ENCODE measurements at regions not wholly inside any gene's neighbourhood (a gene's known extent, or its start where the extent isn't known, plus 50 kb on each side); places are given as distances from the start of the nearest gene placed in this dataset.
"Not testable (repeated sequence)": the region's sequence is repeated elsewhere in the genome, so short reads cannot be mapped to it uniquely, and the experiment has no call there.

DNA sequence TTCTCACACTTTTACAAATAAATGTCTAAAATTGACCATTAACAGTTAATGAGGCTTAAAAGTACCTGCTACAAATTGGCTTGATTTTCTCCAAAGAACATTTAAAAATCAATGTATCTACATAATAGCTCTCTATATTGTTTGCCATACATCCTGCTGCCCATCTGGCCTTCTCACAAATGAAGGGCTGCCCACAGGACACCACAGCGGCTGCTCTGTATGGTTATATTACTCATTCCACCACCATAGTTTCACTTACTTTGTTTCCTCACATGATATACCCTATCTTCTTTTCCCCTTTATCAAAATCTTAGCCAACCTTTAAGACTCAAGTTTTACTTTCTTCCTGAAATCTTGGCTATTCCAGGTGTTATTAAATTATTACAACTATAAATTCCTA is 407.7 kb upstream of the HTR1E start:
- no peaks in the 10 kb centered on the region for H3K36me3 Mint-ChIP-seq

DNA sequence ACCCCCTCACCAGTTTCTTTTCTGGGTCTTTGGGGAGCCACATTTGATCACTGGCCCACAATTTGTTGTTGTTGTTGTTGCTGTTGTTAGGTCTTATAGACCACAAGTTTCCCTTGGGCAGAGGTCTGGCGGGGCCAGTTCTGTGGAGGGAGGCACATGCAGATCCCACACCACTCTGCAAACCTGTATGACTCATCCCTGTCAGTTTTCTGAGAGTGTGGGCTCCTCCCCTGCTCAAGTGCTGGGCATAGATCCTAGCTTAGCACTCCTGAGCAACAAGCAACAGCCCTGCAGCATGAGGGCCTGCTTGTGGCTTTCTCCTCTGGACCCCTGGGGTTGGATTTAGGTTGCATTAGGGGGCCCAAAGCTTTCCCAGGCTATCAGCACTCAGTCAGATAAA is 411.1 kb upstream of the HTR1E start:
- DNase-seq (ENCODE audit: low spot score) (no peak), ATAC-seq (no peak)
- no peak overlapping the region for H3K27ac Mint-ChIP-seq
- no peaks in the 10 kb centered on the region for H3K27me3 Mint-ChIP-seq
- H3K4me3 Mint-ChIP-seq, result no peak overlapping the region
- no peaks in the 10 kb centered on the region for H3K4me1 Mint-ChIP-seq (ENCODE audit: low read depth in 2 of 2)
- peaks cover 18% of the 10 kb centered on the region for H3K9me3 Mint-ChIP-seq
- H3K36me3 Mint-ChIP-seq, result no peaks in the 10 kb centered on the region

More for the DNA sequence above, 407.7 kb upstream of the HTR1E start:
- Mint-ChIP-seq H3K27ac (no peak overlapping the region), H3K27me3 (no peaks in the 10 kb centered on the region), H3K4me1 (ENCODE audit: low read depth in 2 of 2) (no peaks in the 10 kb centered on the region), H3K4me3 (no peak overlapping the region), H3K9me3 (peaks cover 15% of the 10 kb centered on the region)
- ATAC-seq, result no peak
- DNase-seq (ENCODE audit: low spot score), result no peak

DNA sequence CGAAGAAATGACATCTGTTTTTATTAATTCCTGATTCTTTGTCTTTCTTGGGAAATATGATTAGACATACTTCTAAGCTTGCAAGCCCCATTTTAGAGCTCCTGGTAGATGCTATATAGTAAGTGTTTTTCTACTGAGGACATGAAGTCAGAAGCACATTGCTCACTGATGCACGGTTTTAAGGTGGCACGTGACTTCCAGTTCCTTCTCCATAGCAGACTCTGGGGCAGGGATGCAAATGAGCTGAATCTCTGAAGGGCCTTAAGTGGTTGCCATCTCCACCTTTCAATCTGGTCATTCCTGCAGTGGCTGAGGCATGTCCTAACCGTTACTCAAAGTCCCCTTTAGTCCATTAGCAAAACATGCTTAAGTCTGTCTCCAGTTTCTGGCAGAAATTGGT is 421.2 kb upstream of the HTR1E start:
- DNase-seq (ENCODE audit: low spot score), result no peak
- no peaks in the 10 kb centered on the region for H3K36me3 Mint-ChIP-seq
- ATAC-seq, result no peak
- H3K9me3 Mint-ChIP-seq, result peaks cover 19% of the 10 kb centered on the region
- no peak overlapping the region for H3K4me3 Mint-ChIP-seq
- no peaks in the 10 kb centered on the region for H3K4me1 Mint-ChIP-seq (ENCODE audit: low read depth in 2 of 2)
- H3K27ac Mint-ChIP-seq, result no peak overlapping the region
- H3K27me3 Mint-ChIP-seq, result no peaks in the 10 kb centered on the region

DNA sequence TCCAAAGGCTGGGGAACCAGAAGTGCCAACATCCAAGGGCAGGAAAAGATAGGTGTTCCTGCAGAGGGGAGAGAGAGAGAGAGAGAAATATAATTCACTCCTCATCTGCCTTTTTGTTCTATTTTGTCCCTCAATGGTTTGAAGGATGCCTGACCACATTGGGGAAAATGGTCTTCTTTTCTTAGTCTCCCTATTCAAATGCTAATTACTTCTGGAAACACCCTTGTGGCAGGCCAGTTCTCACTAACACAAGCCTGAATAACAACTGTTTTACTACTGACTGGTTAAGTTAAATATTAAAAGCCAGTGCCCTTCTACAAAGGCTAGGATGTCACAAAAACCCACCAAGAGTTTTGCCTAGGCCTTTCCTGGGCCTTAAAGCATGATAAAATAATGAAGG is 425.4 kb upstream of the HTR1E start:
- Mint-ChIP-seq H3K4me1 (ENCODE audit: low read depth in 2 of 2) (no peaks in the 10 kb centered on the region), H3K36me3 (no peaks in the 10 kb centered on the region), H3K9me3 (peaks cover 19% of the 10 kb centered on the region), H3K27me3 (no peaks in the 10 kb centered on the region), H3K4me3 (no peak overlapping the region), H3K27ac (no peak overlapping the region)
- DNase-seq (ENCODE audit: low spot score), result no peak
- ATAC-seq, result no peak

DNA sequence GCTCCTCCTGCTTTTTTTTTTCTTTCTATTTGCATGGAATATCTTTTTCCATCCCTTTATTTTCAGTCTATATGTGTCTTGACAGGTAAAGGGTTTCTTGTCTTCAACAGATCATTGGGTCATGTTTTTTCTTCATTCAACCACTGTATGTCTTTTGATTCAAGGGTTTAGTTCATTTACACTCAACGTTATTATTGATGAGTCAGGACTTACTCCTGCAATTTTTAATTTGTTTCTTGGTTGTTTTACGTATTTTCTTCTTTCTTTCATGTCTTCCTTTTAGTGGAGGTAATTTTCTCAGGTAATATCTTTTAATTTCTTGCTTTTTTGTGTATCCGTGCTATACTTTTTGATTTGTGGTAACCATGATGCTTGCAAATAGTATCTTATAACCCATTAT is 429.1 kb upstream of the HTR1E start:
- no peak for ATAC-seq
- H3K27ac Mint-ChIP-seq, result no peak overlapping the region
- DNase-seq (ENCODE audit: low spot score), result no peak
- no peaks in the 10 kb centered on the region for H3K36me3 Mint-ChIP-seq
- no peaks in the 10 kb centered on the region for H3K4me1 Mint-ChIP-seq (ENCODE audit: low read depth in 2 of 2)
- H3K9me3 Mint-ChIP-seq, result peaks cover 19% of the 10 kb centered on the region
- H3K27me3 Mint-ChIP-seq, result no peaks in the 10 kb centered on the region
- H3K4me3 Mint-ChIP-seq, result no peak overlapping the region

DNA sequence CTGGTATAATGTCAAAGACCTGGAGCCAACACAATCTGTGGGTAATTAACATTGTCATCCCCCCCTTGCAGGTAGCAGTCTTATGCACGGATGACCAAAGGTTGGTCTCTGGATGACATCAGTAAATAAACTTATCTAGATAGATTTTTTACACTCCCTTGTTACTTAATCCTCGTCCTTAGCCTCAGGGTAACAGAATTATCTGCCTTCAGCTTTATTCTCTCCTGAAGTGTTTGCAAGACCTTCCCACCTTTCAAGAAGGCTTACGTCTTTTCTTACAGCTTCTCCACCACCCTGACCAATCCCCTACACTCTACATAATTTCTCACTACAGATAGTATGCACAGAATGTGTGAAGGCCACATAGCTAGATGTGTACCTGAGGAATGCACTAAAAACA is 434.8 kb upstream of the HTR1E start:
- Mint-ChIP-seq H3K4me3 (no peak overlapping the region), H3K9me3 (peaks cover 16% of the 10 kb centered on the region), H3K4me1 (ENCODE audit: low read depth in 2 of 2) (no peaks in the 10 kb centered on the region), H3K27me3 (no peaks in the 10 kb centered on the region), H3K36me3 (no peaks in the 10 kb centered on the region), H3K27ac (no peak overlapping the region)
- DNase-seq (ENCODE audit: low spot score) (no peak), ATAC-seq (no peak)

DNA sequence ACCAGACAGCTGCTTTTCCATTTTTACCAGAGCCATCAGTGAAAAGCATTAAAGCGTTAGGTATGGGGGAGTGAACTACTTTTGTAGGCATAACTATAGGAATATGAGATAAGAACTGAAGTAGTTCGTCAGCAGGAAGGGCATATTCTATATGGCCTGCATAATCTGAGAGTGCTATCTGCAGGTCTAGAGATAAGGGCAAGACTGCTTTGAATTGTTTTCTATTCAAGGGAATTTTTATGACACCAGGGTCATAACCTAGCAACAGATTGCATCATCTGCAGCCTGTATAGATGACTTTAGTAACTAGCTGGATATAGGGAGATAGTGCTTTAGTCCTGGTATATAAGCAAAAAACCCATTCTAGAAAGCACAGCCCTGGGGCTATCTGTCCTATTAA is 437.3 kb upstream of the HTR1E start:
- H3K9me3 Mint-ChIP-seq, result peaks cover 28% of the 10 kb centered on the region
- peaks cover 5% of the 10 kb centered on the region for H3K36me3 Mint-ChIP-seq
- no peak overlapping the region for H3K27ac Mint-ChIP-seq
- no peak for ATAC-seq
- H3K27me3 Mint-ChIP-seq, result no peaks in the 10 kb centered on the region
- no peak overlapping the region for H3K4me3 Mint-ChIP-seq
- no peaks in the 10 kb centered on the region for H3K4me1 Mint-ChIP-seq (ENCODE audit: low read depth in 2 of 2)
- DNase-seq (ENCODE audit: low spot score), result no peak

DNA sequence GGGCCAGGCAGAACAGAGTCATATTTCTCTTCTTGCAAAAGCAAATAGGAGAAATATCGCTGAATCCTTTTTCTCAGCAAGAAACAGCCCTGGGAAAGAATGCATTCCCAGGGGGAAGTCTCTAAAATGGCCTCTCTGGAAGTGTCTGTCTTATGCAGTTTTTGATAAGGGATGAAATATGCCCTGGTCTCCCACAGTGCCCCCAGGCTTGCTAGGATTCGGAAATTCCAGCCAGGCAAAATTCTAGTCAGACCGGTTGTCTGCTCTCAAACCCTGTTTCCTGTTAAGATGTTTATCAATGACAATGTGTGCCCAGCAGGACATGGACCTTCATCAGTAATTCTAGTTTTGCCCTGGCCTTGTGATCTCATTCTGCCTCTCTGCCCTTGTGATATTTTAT is 448.3 kb upstream of the HTR1E start:
- DNase-seq (ENCODE audit: low spot score); H3K27ac Mint-ChIP-seq; ATAC-seq; H3K36me3 Mint-ChIP-seq; H3K27me3 Mint-ChIP-seq; H3K4me1 Mint-ChIP-seq (ENCODE audit: low read depth in 2 of 2); H3K4me3 Mint-ChIP-seq: not testable (repeated sequence)
- H3K9me3 Mint-ChIP-seq, result peaks cover 17% of the 10 kb centered on the region

DNA sequence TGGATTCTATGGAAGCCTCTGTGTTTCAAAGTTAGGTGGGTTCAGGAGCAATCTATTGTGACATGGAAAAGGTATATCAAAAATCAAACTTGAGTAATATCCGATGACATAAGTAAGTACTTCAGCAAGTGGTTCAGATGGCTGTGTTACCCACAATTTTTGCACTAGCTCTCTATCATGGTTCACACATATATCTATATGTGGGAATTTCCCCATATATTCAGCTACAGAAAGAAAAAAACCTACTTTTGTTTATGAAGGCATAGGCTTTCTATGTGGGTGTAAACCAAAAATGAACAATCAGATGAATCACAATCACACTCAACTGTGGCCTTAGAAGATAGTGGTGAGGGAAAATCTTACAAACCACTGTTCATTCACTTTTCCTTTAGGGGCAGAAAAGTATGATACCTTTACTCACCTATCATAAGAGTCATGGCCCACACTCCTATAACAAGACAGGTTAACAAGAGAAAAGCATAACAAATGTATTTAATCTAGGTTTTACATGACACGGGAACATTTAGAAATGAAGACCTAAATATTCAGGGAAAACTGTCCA is 449.6 kb upstream of the HTR1E start:
- no peak for ATAC-seq
- no peak overlapping the region for H3K27ac Mint-ChIP-seq
- no peak overlapping the region for H3K4me3 Mint-ChIP-seq
- H3K36me3 Mint-ChIP-seq, result peaks cover 4% of the 10 kb centered on the region
- H3K9me3 Mint-ChIP-seq, result peaks cover 17% of the 10 kb centered on the region
- H3K27me3 Mint-ChIP-seq, result no peaks in the 10 kb centered on the region
- DNase-seq (ENCODE audit: low spot score), result no peak
- no peaks in the 10 kb centered on the region for H3K4me1 Mint-ChIP-seq (ENCODE audit: low read depth in 2 of 2)

DNA sequence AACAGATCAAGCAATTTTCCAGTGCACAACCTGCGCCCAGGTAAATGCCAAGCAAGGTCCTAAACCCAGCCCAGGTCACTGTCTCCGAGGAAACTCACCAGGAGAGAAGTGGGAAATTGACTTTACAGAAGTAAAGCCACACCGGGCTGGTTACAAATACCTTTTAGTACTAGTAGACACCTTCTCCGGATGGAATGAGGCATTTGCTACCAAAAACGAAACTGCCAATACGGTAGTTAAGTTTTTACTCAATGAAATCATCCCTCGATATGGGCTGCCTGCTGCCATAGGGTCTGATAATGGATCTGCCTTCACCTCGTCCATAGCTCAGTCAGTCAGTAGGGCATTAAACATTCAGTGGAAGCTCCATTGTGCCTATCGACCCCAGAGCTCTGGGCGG is 459.0 kb upstream of the HTR1E start:
- H3K27ac Mint-ChIP-seq; H3K4me1 Mint-ChIP-seq (ENCODE audit: low read depth in 2 of 2); ATAC-seq; H3K4me3 Mint-ChIP-seq; H3K27me3 Mint-ChIP-seq; DNase-seq (ENCODE audit: low spot score); H3K36me3 Mint-ChIP-seq: not testable (repeated sequence)
- H3K9me3 Mint-ChIP-seq, result peaks cover 13% of the 10 kb centered on the region

DNA sequence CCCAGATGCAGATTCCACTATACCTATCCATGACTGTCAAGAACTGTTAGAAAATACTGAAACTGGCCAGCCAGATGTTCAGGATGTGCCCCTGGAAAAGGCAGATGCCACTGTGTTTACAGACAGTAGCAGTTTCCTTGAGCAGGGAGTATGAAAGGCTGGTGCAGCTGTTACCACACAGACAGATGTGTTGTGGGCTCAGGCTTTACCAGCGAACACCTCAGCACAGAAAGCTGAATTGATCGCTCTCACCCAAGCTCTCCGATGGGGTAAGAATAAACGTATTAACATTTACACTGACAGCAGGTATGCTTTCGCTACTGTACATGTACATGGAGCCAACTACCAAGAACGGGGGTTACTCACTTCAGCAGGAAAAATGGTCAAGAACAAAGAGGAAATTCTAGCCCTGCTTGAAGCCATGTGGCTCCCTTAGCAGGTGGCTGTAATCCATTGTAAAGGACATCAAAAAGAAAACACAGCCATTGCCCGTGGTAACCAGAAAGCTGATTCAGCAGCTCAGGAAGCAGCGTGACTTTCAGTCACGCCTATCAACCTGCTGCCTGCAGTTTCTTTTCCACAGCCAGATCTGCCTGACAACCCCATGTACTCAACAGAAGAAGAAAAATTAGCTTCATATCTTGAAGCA is 459.7 kb upstream of the HTR1E start:
- H3K9me3 Mint-ChIP-seq, result peaks cover 13% of the 10 kb centered on the region
- H3K36me3 Mint-ChIP-seq, result no peaks in the 10 kb centered on the region
- H3K27ac Mint-ChIP-seq, result no peak overlapping the region
- no peak for DNase-seq (ENCODE audit: low spot score)
- no peaks in the 10 kb centered on the region for H3K27me3 Mint-ChIP-seq
- no peak overlapping the region for H3K4me3 Mint-ChIP-seq
- no peaks in the 10 kb centered on the region for H3K4me1 Mint-ChIP-seq (ENCODE audit: low read depth in 2 of 2)
- no peak for ATAC-seq

DNA sequence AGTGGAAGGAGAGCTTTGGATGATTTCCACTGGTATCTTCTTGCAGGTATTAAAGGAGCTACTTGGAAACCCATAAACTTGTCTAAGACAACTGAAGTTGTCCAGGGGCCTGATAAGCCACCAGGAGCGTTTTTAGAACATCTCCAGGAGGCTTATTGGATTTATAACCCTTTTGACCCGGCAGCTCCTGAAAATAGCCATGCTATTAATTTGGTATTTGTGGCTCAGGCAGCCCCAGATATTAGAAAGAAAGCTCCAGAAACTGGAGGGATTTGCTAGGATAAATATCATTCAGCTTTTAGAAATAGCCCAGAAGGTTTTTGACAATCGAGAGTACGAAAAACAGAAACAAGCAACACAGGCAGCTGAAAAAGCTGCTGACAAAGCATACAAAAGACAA is 461.0 kb upstream of the HTR1E start:
- Mint-ChIP-seq H3K9me3 (peaks cover 13% of the 10 kb centered on the region), H3K4me1 (ENCODE audit: low read depth in 2 of 2) (no peaks in the 10 kb centered on the region), H3K36me3 (no peaks in the 10 kb centered on the region), H3K27ac (no peak overlapping the region), H3K4me3 (no peak overlapping the region), H3K27me3 (no peaks in the 10 kb centered on the region)
- ATAC-seq (no peak), DNase-seq (ENCODE audit: low spot score) (no peak)

DNA sequence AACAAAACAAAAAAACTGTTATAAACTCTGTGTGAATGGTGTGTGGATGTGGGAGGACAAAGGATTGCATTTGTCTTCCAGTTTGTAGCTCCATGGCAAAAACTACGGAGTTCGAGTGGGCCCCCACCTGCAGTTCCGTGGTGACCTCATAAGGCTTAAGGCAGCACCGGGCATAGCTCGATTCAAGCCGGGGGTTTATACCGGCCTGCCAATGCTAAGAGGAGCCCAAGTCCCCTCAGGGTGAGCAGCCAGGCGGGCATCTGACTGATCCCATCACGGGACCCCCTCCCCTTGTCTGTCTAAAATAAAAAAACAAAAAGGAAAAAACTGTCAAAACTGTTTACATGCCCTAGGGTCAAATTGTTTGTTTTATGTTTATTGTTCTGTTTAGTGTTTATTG is 463.2 kb upstream of the HTR1E start:
- H3K36me3 Mint-ChIP-seq, result no peaks in the 10 kb centered on the region
- ATAC-seq (no peak), DNase-seq (ENCODE audit: low spot score) (no peak)
- H3K27ac Mint-ChIP-seq, result no peak overlapping the region
- H3K27me3 Mint-ChIP-seq, result no peaks in the 10 kb centered on the region
- no peak overlapping the region for H3K4me3 Mint-ChIP-seq
- peaks cover 3% of the 10 kb centered on the region for H3K9me3 Mint-ChIP-seq
- H3K4me1 Mint-ChIP-seq (ENCODE audit: low read depth in 2 of 2), result no peaks in the 10 kb centered on the region

DNA sequence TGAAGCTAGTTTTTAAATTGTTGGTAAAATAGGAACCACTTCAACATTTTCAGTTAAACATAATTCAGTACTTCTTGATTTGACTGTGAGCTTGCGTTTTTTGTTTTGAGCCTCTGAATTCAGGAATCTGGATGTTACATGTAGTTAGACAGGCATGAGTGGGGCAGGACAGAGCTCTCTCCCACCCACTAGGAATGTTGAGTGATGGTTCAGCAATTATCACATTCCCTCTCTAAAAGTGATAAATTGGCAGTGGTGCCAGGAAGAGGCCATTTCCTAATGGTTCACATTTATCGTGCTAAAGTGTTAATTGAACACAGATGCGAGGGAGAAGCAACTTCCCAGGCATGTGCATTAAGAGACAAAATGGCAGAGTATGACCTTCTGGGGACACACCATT is 465.5 kb upstream of the HTR1E start:
- no peak for DNase-seq (ENCODE audit: low spot score)
- no peaks in the 10 kb centered on the region for H3K4me1 Mint-ChIP-seq (ENCODE audit: low read depth in 2 of 2)
- H3K36me3 Mint-ChIP-seq, result no peaks in the 10 kb centered on the region
- peaks cover 9% of the 10 kb centered on the region for H3K9me3 Mint-ChIP-seq
- no peak overlapping the region for H3K27ac Mint-ChIP-seq
- H3K27me3 Mint-ChIP-seq, result no peaks in the 10 kb centered on the region
- ATAC-seq, result no peak
- H3K4me3 Mint-ChIP-seq, result no peak overlapping the region

DNA sequence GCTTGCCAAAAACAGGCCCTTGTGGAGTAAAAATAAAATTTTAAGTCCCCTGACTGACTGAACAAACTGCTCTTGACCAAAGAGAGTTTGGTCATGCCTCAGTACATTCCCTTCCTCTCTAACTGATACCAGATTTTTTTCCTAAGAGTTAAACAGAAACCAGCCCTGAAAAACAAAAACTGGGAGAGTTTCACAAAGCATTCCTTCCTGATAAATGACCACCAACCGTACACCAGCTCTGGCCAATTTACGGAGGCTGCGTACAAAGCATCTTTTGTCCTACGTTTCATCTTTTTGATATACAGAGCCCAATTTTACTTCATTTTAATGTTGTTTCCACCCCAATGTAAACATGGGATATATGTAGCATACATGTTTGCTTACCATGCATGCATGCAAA is 477.4 kb upstream of the HTR1E start:
- Mint-ChIP-seq H3K4me3 (no peak overlapping the region), H3K27ac (no peak overlapping the region), H3K36me3 (peaks cover 5% of the 10 kb centered on the region), H3K4me1 (ENCODE audit: low read depth in 2 of 2) (no peaks in the 10 kb centered on the region), H3K9me3 (peaks cover 21% of the 10 kb centered on the region), H3K27me3 (no peaks in the 10 kb centered on the region)
- no peak for ATAC-seq
- DNase-seq (ENCODE audit: low spot score), result no peak

Measured in natural killer cell treated with Interleukin-12 subunit alpha and Interleukin-12 subunit beta and Interleukin-15 and Interleukin-18, amount 100 ng/mL, for 72 hours (primary cell).